Upper lobe of left lung (tissue), 4 donors: ENCODE measurements at regions not wholly inside any gene's neighbourhood (a gene's known extent, or its start where the extent isn't known, plus 50 kb on each side); places are given as distances from the start of the nearest gene placed in this dataset.

ENCODE experiments used
- EP300 ChIP-seq, 4 donors: sonication (generic); formaldehyde crosslinking; IDR thresholded peaks; one replicate each; pipeline ENCODE4 v1.5.1; 2017; ENCODE audit warnings: antibody characterized with exemption in 4 of 4, control low read depth in 2 of 4
- POLR2A ChIP-seq, 4 donors: fragments of 450-650 bp; IDR thresholded peaks; one replicate each; pipeline ENCODE4 v1.5.1; 2016 to 2017; ENCODE audit warnings: antibody characterized with exemption in 4 of 4, mild to moderate bottlenecking in 2 of 4
- POLR2AphosphoS5 ChIP-seq, 2 donors: sonication (generic); formaldehyde crosslinking; IDR thresholded peaks; one replicate each; pipeline ENCODE4 v1.5.1; 2017; ENCODE audit warnings: antibody characterized with exemption in 2 of 2
- TF ChIP-seq, protein P1 (sequence below), 6 experiments: fragments of 450-650 bp in 4 of 6; fragments of 200-600 bp in 2 of 6; sonication (generic) in 2 of 6; IDR thresholded peaks; one replicate each; pipeline ENCODE4 v1.5.1; 2016 to 2019; ENCODE audit warnings: antibody characterized with exemption in 6 of 6

DNA sequence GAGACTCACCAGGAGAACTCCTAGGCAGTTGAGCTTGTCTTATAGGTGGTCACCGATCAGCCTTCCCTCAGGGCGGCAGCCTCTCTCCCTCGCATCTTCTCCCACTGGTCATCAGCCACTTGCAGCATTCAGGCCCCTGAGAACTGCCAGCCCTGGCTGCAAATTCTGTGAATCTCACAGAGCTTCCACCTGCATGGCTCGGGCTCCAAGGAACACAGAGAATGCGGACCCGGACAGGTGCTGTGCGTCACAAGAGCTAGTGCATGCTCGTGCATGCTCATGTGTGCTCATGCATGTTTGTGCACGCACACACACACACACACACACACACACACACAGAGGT is 176.9 kb downstream of the ARHGAP12 start:
- TF ChIP-seq POLR2A (IDR thresholded peaks at IDR 0.05) = no peak
- TF ChIP-seq EP300 (IDR thresholded peaks at IDR 0.05) = no peak
- TF ChIP-seq, protein P1, sequence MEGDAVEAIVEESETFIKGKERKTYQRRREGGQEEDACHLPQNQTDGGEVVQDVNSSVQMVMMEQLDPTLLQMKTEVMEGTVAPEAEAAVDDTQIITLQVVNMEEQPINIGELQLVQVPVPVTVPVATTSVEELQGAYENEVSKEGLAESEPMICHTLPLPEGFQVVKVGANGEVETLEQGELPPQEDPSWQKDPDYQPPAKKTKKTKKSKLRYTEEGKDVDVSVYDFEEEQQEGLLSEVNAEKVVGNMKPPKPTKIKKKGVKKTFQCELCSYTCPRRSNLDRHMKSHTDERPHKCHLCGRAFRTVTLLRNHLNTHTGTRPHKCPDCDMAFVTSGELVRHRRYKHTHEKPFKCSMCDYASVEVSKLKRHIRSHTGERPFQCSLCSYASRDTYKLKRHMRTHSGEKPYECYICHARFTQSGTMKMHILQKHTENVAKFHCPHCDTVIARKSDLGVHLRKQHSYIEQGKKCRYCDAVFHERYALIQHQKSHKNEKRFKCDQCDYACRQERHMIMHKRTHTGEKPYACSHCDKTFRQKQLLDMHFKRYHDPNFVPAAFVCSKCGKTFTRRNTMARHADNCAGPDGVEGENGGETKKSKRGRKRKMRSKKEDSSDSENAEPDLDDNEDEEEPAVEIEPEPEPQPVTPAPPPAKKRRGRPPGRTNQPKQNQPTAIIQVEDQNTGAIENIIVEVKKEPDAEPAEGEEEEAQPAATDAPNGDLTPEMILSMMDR (IDR thresholded peaks at IDR 0.05) = no peak
- no peak for TF ChIP-seq POLR2AphosphoS5 (IDR thresholded peaks at IDR 0.05)
